ENCODE measurements at regions not wholly inside any gene's neighbourhood (a gene's known extent, or its start where the extent isn't known, plus 50 kb on each side); places are given as distances from the start of the nearest gene placed in this dataset.
"Not testable (repeated sequence)": the region's sequence is repeated elsewhere in the genome, so short reads cannot be mapped to it uniquely, and the experiment has no call there.

DNA sequence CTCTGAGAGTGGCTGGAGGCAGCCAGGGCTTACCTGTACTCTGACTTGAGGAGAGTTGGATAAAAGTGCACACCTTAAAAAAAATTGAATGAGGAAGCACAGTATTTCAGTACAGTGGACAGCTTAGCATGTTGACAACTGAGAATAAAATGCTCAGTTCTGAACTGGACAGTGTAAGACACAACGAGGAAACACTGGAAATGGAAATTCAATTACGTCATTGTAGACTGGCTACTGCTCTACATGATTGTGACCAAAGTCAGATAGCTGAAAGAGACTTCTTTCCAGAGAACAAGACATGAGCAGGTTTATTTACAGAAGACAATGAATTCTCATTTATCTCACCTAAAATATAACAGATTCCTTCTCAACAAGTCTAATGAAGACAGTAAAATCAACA is 100.1 kb downstream of the CCDC74A start:
- TF ChIP-seq, protein P1, sequence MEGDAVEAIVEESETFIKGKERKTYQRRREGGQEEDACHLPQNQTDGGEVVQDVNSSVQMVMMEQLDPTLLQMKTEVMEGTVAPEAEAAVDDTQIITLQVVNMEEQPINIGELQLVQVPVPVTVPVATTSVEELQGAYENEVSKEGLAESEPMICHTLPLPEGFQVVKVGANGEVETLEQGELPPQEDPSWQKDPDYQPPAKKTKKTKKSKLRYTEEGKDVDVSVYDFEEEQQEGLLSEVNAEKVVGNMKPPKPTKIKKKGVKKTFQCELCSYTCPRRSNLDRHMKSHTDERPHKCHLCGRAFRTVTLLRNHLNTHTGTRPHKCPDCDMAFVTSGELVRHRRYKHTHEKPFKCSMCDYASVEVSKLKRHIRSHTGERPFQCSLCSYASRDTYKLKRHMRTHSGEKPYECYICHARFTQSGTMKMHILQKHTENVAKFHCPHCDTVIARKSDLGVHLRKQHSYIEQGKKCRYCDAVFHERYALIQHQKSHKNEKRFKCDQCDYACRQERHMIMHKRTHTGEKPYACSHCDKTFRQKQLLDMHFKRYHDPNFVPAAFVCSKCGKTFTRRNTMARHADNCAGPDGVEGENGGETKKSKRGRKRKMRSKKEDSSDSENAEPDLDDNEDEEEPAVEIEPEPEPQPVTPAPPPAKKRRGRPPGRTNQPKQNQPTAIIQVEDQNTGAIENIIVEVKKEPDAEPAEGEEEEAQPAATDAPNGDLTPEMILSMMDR (IDR thresholded peaks at IDR 0.05; ENCODE audit: low read length), result not testable (repeated sequence)
- not testable (repeated sequence) for TF ChIP-seq EZH2 (optimal IDR thresholded peaks at IDR 0.05; ENCODE audit: low read depth, low read length); EZH2phosphoT487 (IDR thresholded peaks at IDR 0.05; ENCODE audit: low read length)

All from MM.1S (cell line).